Parathyroid adenoma (tissue), 2 donors: ENCODE measurements at regions not wholly inside any gene's neighbourhood (a gene's known extent, or its start where the extent isn't known, plus 50 kb on each side); places are given as distances from the start of the nearest gene placed in this dataset.
"Not testable (repeated sequence)": the region's sequence is repeated elsewhere in the genome, so short reads cannot be mapped to it uniquely, and the experiment has no call there.

Source experiments
- H2AFZ ChIP-seq: fragments of 300-600 bp; sonication (generic); one replicate; pipeline ENCODE4 v1.7.0; 2017; ENCODE audit warnings: antibody characterized with exemption, mild to moderate bottlenecking
- H3K27ac ChIP-seq: fragments of 300-600 bp; sonication (generic); one replicate; pipeline ENCODE4 v1.7.0; 2017
- H3K27me3 ChIP-seq: fragments of 300-600 bp; sonication (generic); one replicate; pipeline ENCODE4 v1.7.0; 2017; ENCODE audit warnings: low read length; ENCODE audit not compliant: control insufficient read depth, insufficient read depth
- H3K36me3 ChIP-seq: fragments of 300-600 bp; sonication (generic); one replicate; pipeline ENCODE4 v1.7.0; 2017; ENCODE audit warnings: low read length; ENCODE audit not compliant: control insufficient read depth, insufficient read depth
- H3K4me1 ChIP-seq: fragments of 300-600 bp; sonication (generic); one replicate; pipeline ENCODE4 v1.7.0; 2017; ENCODE audit warnings: control low read depth
- H3K4me2 ChIP-seq: fragments of 300-600 bp; sonication (generic); one replicate; pipeline ENCODE4 v1.7.0; 2017; ENCODE audit warnings: low read length
- H3K4me3 ChIP-seq: fragments of 300-600 bp; sonication (generic); one replicate; pipeline ENCODE4 v1.7.0; 2017; ENCODE audit warnings: low read depth, low read length
- H3K79me2 ChIP-seq: fragments of 300-600 bp; sonication (generic); one replicate; pipeline ENCODE4 v1.7.0; 2017; ENCODE audit warnings: control low read depth
- H3K9ac ChIP-seq: fragments of 300-600 bp; sonication (generic); one replicate; pipeline ENCODE4 v1.7.0; 2017; ENCODE audit warnings: mild to moderate bottlenecking
- H3K9me3 ChIP-seq: fragments of 300-600 bp; sonication (generic); one replicate; pipeline ENCODE4 v1.7.0; 2017; ENCODE audit warnings: low read length; ENCODE audit not compliant: control insufficient read depth
- CTCF ChIP-seq: fragments of 300-600 bp; sonication (generic); IDR thresholded peaks from one replicate; pipeline ENCODE4 v1.7.0; 2017; ENCODE audit warnings: antibody characterized with exemption, mild to moderate bottlenecking
- donor health status: primary hyperparathyroidism.

GRCh38 chr6:168796106-168796505 lies 355.1 kb downstream of the SMOC2 start:
- TF ChIP-seq CTCF = no peak
- no peak overlapping the region for H2AFZ ChIP-seq

GRCh38 chr6:168795611-168796010 lies 354.6 kb downstream of the SMOC2 start:
- not testable (repeated sequence) for H3K79me2 ChIP-seq

More at GRCh38 chr6:168796106-168796505, 355.1 kb downstream of the SMOC2 start:
- no peak overlapping the region for H3K9ac ChIP-seq
- no peak overlapping the region for H3K27ac ChIP-seq
- no peaks in the 10 kb centered on the region for H3K4me1 ChIP-seq
- no peak overlapping the region for H3K4me2 ChIP-seq
- no peaks in the 10 kb centered on the region for H3K36me3 ChIP-seq
- no peaks in the 10 kb centered on the region for H3K9me3 ChIP-seq
- no peaks in the 10 kb centered on the region for H3K79me2 ChIP-seq
- H3K4me3 ChIP-seq = no peak overlapping the region
- peaks cover 3% of the 10 kb centered on the region for H3K27me3 ChIP-seq

GRCh38 chr6:168794491-168794890 lies 353.5 kb downstream of the SMOC2 start:
- H2AFZ ChIP-seq = no peak overlapping the region

More at GRCh38 chr6:168795611-168796010, 354.6 kb downstream of the SMOC2 start:
- H3K9ac ChIP-seq, H3K27ac ChIP-seq, H3K4me2 ChIP-seq, H3K9me3 ChIP-seq, H3K36me3 ChIP-seq, H2AFZ ChIP-seq, H3K4me3 ChIP-seq, H3K4me1 ChIP-seq, H3K27me3 ChIP-seq: not testable (repeated sequence)

GRCh38 chr6:168793649-168794048 lies 352.7 kb downstream of the SMOC2 start:
- no peaks in the 10 kb centered on the region for H3K79me2 ChIP-seq
- peaks cover 3% of the 10 kb centered on the region for H3K27me3 ChIP-seq
- no peaks in the 10 kb centered on the region for H3K9me3 ChIP-seq
- H3K36me3 ChIP-seq = no peaks in the 10 kb centered on the region
- no peak for TF ChIP-seq CTCF
- H3K4me3 ChIP-seq = no peak overlapping the region
- H3K27ac ChIP-seq = no peak overlapping the region
- H3K9ac ChIP-seq = no peak overlapping the region
- H2AFZ ChIP-seq = no peak overlapping the region
- H3K4me2 ChIP-seq = no peak overlapping the region
- H3K4me1 ChIP-seq = no peaks in the 10 kb centered on the region

More at GRCh38 chr6:168794491-168794890, 353.5 kb downstream of the SMOC2 start:
- Histone ChIP-seq H3K79me2 (no peaks in the 10 kb centered on the region), H3K4me2 (no peak overlapping the region), H3K9me3 (no peaks in the 10 kb centered on the region), H3K27ac (no peak overlapping the region), H3K36me3 (no peaks in the 10 kb centered on the region), H3K9ac (no peak overlapping the region), H3K4me1 (no peaks in the 10 kb centered on the region), H3K27me3 (peaks cover 3% of the 10 kb centered on the region), H3K4me3 (no peak overlapping the region)
- no peak for TF ChIP-seq CTCF

- Histone ChIP-seq H2AFZ (no peak overlapping the region), H3K9me3 (no peaks in the 10 kb centered on the region), H3K4me2 (no peak overlapping the region), H3K4me3 (no peak overlapping the region), H3K27ac (no peak overlapping the region), H3K4me1 (no peaks in the 10 kb centered on the region), H3K9ac (no peak overlapping the region), H3K27me3 (peaks cover 3% of the 10 kb centered on the region), H3K79me2 (no peaks in the 10 kb centered on the region), H3K36me3 (no peaks in the 10 kb centered on the region)
- TF ChIP-seq CTCF = no peak
These were observed 350.9 kb downstream of the SMOC2 start for GRCh38 chr6:168791917-168792316.
